Kidney (tissue), 13 donors: ENCODE measurements at regions not wholly inside any gene's neighbourhood (a gene's known extent, or its start where the extent isn't known, plus 50 kb on each side); places are given as distances from the start of the nearest gene placed in this dataset.

Experiments
- DNase-seq, 5 donors: peaks; one replicate each; pipeline ENCODE4 v3.0.0-alpha.2; 2013 to 2020
- FAIRE-seq: peaks from 2 replicates; lab custom pipeline; 2012; peaks lifted over from hg19 to GRCh38; lab: Jason Lieb, UNC
- H3K27ac ChIP-seq, 2 donors: one replicate each; pipeline ENCODE4 v1.7.0; 2013; ENCODE audit warnings: low read depth in 2 of 2, low read length in 2 of 2, inconsistent platforms in 1 of 2
- H3K27me3 ChIP-seq: one replicate; pipeline ENCODE4 v1.7.1; 2013; ENCODE audit warnings: low read length, inconsistent platforms; ENCODE audit not compliant: control insufficient read depth, insufficient read depth
- H3K36me3 ChIP-seq, 3 donors: one replicate each; pipeline versions ENCODE4 v1.7.0 to v1.7.1; 2013; ENCODE audit warnings: low read length in 3 of 3, control low read depth in 1 of 3, inconsistent platforms in 1 of 3; ENCODE audit not compliant: insufficient read depth in 3 of 3, control insufficient read depth in 2 of 3
- H3K4me1 ChIP-seq, 3 donors: one replicate each; pipeline versions ENCODE4 v1.7.0 to v1.7.1; 2013; ENCODE audit warnings: low read length in 3 of 3, inconsistent platforms in 1 of 3, low read depth in 1 of 3; ENCODE audit not compliant: control insufficient read depth in 2 of 3, insufficient read depth in 2 of 3
- H3K4me3 ChIP-seq, 3 donors: one replicate each; pipeline versions ENCODE4 v1.7.0 to v1.8.1; 2013; ENCODE audit warnings: low read length in 3 of 3, control low read depth in 1 of 3, inconsistent platforms in 1 of 3
- H3K9ac ChIP-seq, 3 donors: one replicate each; pipeline versions ENCODE4 v1.7.0 to v1.7.1; 2013; ENCODE audit warnings: low read length in 3 of 3, control low read depth in 1 of 3, inconsistent platforms in 1 of 3
- H3K9me3 ChIP-seq, 3 donors: one replicate each; pipeline versions ENCODE4 v1.7.0 to v1.7.1; 2013; ENCODE audit warnings: low read length in 3 of 3, control low read depth in 1 of 3, inconsistent platforms in 1 of 3; ENCODE audit not compliant: control insufficient read depth in 2 of 3, insufficient read depth in 1 of 3
- CTCF ChIP-seq: IDR thresholded peaks from 3 replicates; pipeline ENCODE4 v1.5.1; 2012; ENCODE audit warnings: mild to moderate bottlenecking, moderate library complexity, borderline replicate concordance; ENCODE audit not compliant: insufficient read depth; ENCODE audit errors: extremely low read depth
- intact Hi-C: fragments of 100-400 bp; cut with DNase I; formaldehyde crosslinking; loops from one replicate; pipeline ENCODE4 v1.11.1; 2022
- donor health status: control.
- donor health status: control.
- donor health status: control.
- donor health status: control.
- donor health status: control.
- donor health status: DM: yes; HTN: yes; CAD: no.
- donor health status: Normal renal cell carcinoma (clear cell type).

GRCh38 chr18:73733376-73733775 lies 414.3 kb downstream of the FBXO15 start:
- Histone ChIP-seq H3K4me3 (no peak overlapping the region), H3K9me3 (no peaks in the 10 kb centered on the region), H3K27ac (no peak overlapping the region), H3K4me1 (no peaks in the 10 kb centered on the region), H3K9ac (no peak overlapping the region), H3K36me3 (no peaks in the 10 kb centered on the region), H3K27me3 (no peaks in the 10 kb centered on the region)
- FAIRE-seq = no peak
- TF ChIP-seq CTCF = no peak
- no peak for DNase-seq
- intact Hi-C loops = no loop called here

GRCh38 chr18:73728657-73729056 lies 419.0 kb downstream of the FBXO15 start:
- DNase-seq (peak in 2 of 5 donors; percentile 21 to 24), FAIRE-seq (no peak)
- H3K9ac ChIP-seq = no peak overlapping the region
- H3K27me3 ChIP-seq = no peaks in the 10 kb centered on the region
- H3K4me3 ChIP-seq = no peak overlapping the region
- H3K4me1 ChIP-seq = no peaks in the 10 kb centered on the region
- TF ChIP-seq CTCF = no peak
- no peak overlapping the region for H3K27ac ChIP-seq
- intact Hi-C loops = no loop called here
- H3K9me3 ChIP-seq = no peaks in the 10 kb centered on the region
- H3K36me3 ChIP-seq = no peaks in the 10 kb centered on the region

GRCh38 chr18:73724958-73725357 lies 422.7 kb downstream of the FBXO15 start:
- Histone ChIP-seq H3K4me1 (no peaks in the 10 kb centered on the region), H3K27ac (no peak overlapping the region), H3K27me3 (no peaks in the 10 kb centered on the region), H3K36me3 (no peaks in the 10 kb centered on the region), H3K9ac (no peak overlapping the region), H3K4me3 (no peak overlapping the region), H3K9me3 (no peaks in the 10 kb centered on the region)
- FAIRE-seq (no peak), DNase-seq (no peak)
- intact Hi-C loops = no loop called here
- no peak for TF ChIP-seq CTCF

- no peaks in the 10 kb centered on the region for H3K36me3 ChIP-seq
- H3K9ac ChIP-seq = no peak overlapping the region
- no peak overlapping the region for H3K27ac ChIP-seq
- no peaks in the 10 kb centered on the region for H3K27me3 ChIP-seq
- DNase-seq (no peak), FAIRE-seq (no peak)
- intact Hi-C loops = no loop called here
- no peaks in the 10 kb centered on the region for H3K9me3 ChIP-seq
- TF ChIP-seq CTCF = no peak
- H3K4me3 ChIP-seq = no peak overlapping the region
- H3K4me1 ChIP-seq = no peaks in the 10 kb centered on the region
Observed at GRCh38 chr18:73719611-73720010, 428.0 kb downstream of the FBXO15 start.
